ENCODE measurements at regions not wholly inside any gene's neighbourhood (a gene's known extent, or its start where the extent isn't known, plus 50 kb on each side); places are given as distances from the start of the nearest gene placed in this dataset.

DNA sequence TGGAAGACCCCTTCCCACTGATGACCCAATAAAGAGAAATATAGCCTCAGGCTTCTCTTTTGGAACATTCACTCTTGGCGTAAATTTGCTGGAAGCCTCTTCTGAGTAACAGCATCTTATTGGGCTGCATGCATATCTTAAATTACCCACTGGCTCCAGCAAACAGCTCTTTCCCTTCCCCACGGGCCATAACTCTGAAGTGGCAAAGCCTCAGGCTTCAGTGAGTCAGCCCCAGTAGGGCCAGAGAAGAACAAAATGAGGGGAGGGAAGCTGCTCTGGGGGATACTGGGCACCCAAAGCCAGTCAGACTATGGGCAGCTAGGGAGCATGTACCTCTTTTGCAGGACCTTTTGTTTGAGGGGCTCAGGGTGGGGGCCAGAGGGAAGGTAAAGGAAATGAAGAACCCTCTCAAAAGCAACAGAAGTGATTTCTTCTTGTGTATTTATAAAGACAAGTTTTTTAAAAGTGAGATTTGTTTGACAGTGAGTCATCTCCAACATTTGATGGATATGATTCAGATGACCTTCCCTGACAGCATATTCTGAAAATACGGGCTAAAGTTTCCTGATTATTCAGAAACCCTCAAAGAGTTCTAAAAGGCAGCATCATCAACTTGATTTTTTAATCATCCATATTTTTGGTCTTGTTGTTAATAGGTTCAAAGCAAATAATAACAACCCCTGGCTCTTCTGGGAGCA, 203.4 kb downstream of the KIF18A start:
- DNase-seq = no peak

DNA sequence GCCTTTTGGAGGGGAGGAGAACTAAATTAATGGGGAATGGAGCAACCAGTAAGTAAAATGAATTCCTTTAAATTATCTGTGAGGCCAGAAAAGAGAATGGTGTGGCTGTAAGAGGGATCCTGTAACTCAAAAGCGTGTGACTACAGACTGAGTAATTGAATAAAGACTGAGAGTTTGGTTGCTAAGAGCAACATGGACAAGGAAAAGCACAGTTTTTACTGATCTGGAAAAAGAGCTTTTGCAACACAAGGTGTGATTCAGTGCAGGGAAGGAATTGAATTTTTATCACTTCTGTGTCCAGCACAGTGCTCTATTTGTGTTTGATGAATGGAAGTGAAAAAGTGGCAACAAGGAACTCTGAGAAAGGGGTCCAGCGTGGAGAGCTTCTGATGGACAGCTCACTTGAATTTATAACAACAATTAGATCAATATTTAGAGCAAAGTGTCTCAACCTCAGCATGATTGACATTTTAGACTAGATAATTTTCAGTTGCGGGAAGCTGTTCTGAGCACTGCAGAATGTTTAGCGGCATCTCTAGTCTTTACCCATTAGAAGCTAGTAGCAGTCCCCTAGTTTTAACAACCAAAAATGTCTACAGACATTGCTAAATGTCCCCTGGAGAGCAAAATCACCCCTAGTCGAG, 202.8 kb upstream of the BDNF start:
- DNase-seq = no peak

DNA sequence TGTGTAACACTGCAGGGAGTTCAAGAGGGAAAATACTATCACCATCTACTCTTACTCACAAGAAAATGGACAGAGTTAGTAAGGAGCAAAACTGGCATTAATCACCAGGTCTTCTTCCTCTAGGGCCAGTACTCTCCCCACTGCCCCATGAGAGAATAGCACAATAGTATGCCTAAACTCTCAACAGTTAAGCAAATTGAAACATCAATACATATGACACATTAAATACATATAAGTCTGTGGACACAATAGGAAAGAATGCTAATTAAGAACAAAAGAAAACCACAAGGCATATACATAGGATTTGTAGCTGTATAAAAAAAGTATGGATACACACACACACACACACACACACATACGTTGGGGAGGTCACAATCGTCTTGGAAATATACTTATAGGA, 197.9 kb upstream of the BDNF start:
- DNase-seq = peak; percentile 27

DNA sequence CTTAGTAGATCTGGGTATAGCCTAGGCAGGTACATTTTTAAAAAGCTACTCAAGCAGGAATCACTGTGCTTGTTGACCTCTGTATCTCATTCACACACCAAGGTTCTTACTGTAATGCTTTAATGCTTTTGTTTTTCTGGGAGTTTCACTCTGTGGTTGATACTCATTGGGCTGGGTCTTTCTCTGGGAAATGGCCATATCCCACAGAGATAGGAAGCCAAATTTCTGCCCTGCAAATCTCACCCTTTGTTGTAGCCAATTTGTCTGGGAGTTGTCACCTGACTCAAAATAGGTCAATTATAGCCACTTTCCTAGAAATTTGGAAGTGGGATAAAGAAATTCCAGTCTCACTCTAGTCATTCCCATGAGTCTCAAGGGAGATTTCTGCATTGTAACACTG, 195.8 kb upstream of the BDNF start:
- no peak for DNase-seq

DNA sequence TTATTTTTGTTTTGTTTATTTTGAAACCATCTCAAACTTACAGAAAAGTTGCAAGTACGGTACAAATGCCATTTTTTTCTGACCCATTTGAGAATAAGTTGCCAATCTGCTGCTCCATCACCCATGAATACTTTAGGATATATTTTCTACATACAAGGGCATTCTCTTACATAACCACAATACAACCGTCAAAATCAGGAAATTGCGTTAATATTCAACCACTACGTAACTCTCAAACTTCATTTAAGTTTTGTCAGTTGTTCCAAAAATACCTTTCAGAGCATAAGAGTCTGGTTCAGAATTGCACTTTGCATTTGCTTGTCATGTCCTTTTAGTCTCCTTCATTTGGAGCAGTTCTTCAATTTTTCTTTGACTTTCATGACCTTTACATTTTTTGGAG, 194.3 kb upstream of the BDNF start:
- no peak for DNase-seq

DNA sequence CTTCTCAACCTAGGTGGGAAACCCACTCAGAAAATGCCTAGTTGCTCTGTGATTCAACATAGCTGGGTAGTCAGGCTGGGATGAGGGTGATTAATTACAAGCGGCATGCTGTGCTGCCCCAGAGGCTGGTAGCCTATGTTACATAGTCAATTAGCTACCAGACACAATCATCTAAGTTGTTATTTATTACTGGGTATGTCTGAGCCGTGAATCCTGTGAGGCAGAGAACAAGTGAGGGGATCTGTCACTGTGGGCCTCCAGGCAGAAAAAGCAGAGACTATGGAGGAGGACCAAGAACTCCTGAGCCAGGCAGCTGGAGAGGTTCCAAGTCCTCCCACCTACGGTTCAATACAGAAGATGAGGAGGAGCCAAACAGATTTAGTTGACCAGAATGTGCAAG, 186.6 kb upstream of the BDNF start:
- peak; percentile 68 for DNase-seq

DNA sequence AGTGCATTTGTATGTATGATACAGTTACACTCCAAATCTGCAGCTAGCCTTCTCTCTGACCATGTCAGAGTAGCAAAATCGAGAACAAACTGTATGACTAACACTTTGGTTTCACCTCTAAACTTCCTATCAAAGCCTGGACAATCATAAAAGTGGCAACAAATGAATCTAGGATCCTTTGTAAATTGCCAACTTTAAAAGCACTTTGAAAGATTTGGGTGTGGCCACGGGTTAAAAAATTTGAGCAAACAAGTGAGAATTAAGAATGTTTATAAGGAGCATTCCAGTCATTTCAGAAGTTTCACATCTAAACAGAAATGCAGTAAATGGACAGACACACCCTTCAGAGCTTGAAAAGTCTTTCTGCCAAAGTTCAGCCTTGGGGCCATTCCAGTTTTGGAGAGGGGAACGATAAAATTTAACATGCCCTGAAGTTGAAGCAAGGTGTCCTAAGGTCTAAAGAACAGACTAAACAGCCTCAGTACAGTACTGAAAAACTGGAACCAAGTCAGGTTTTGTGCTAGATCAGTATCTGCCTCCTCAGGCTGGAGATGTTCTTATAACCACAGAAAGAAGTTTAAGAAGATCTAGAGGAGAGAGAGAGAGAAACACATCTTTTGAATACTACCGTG, 181.9 kb upstream of the BDNF start:
- DNase-seq = no peak

DNA sequence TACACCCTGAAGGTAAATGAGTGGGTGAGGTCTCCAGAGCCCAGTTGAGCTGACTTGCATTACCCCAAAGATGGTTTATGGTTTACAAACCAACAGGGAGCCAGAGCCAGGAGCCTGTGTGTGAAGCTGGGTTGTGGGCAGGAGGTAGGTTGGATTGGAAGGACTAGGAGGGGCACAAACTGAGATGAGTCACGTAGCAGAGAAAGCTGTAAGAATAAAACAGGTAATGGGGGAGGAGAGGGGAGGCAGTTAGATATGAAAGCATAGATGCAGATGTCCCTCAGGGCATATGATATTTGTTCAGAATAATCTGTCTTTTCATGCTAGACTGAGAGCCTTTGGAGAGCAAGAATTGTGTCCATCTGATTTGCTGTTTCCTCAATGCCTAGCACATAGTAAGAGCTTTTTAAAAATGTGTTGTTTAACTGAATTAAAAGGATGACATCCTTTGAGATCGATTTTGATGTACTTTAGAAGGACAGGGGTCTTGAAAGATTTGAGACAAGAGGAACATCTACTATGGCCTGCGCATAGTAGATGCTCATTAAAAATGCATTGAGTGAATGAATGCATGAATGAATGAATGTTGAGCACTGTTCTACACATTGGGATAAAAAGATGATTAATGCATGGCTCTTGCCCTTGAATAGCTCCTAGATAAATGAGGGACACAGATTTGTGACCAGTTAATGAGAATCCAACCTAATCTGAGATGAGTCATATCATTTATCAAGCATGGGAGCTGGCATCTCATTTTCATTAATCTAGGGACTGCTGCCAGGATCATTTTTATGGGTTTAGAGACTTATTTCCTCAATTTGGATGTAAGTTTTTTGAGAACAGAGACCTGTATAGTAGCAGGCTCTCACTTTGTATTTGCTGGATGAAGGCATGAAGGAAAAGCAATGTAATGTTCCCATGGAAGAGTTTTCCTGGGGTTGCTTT, 175.8 kb upstream of the BDNF start:
- peak; percentile 75 for DNase-seq

DNA sequence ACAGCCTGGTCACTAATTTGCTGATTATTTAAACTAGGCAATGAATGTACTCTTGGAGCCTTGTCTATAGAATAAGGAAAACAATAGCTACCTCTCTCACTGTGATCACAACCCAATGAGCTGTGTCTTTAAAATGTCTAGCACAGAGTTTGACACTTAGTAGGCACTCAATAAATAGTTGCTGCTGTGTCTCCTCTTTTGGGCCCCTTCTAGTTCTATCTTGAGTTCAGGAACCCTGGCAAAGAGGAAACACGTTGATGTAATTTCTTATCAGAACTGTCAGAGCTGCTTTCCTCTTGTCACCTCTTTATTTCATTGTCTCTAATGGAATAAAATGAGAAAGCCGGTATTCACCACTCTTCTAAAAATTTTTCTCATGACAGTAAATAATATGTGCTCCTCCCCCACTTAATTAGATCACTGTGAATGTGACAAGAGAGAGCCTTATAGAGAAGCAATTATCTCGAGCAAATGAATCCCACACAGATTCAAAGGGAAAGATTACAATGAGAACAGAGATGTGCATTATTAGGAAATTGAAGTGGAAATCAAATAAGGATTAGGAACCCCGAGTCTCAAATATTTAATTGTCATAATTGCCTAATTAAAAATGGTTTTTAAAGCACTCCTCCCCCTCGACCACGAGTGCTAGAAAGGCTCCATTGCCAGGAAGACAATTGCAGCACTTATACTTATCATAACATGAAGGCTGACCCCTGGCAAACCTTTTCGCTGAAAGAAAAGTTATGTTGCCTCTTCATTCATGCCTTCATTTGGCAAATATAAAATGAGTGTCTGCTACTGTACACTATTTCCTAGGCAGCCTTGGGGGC, 175.0 kb upstream of the BDNF start:
- DNase-seq = peak; percentile 73

DNA sequence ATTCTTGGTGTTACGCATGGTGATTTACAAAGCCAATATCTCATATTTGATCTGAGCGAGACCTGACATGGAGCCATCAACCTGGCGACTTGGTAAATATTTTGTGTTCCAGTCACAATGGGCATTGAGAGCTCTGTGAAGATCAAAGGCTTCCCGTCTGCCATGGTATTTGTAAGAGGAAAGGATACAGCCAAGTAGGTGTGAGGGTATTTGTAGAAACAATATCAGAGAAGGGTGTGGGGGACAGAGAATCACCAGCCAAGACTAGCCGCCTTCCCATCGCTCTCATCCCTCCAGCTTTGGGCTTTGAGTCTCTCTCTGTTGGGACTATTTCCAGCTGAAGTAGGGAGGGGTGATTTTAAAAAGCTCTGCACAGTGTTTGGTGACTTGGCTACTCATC, 173.4 kb upstream of the BDNF start:
- peak; percentile 30 for DNase-seq

DNA sequence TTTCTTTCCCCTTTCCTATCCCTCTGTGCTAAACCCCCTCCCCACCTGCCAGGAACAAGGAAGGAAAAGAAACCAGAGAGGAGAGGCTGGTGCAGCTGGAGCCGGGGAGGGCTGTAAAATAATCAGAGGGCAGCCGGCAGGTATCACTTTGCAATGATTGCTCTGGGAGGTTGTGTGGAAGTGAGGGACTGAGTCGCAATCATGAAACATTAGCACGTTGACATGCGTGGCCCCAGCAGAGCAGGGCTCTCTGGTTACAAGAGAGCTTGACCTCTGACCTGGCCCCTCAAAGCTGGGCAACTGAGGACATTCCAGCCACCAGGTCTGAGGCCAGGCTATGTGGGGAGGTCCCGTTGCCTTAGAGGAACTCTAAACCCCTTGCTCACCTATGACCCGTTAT, 170.8 kb upstream of the BDNF start:
- DNase-seq = no peak

DNA sequence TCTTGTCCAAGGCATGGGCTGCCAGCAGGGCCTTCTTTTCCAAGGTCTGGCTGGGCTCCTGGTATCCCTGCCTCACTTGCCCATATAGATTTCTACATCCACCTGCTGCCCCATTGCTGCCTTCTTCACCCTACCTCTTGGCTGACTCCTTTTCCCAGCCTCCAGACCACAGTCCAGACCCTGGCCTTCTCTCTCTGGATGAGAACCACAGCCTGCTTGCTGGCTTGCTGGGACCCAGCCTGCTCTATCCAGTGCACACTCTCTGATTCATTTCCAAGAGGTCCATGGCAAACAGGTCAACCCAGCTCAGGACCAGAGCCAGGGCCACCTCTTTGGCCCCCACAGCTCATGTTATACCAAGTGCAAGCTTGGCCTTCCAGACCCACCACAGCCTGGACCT, 169.4 kb upstream of the BDNF start:
- no peak for DNase-seq

DNA sequence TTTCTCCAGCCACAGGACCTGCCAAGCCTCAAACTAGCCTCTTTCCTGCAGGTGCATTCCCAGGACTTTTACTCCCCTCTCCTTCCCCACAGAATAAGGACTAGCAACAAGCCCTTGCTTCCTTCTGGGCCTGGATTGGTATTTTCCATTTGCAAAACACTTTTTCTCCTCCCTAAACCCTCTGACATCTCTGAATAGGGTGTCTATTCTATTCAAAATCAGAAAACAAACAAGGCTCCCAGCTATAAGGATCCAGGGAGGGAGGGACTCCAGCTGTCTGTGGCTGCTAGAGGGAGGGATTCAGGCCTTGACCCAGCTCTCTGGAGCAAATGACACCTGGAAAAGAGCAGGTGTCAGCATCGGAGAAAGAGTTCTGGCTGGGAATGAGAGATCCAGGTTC, 168.5 kb upstream of the BDNF start:
- DNase-seq = peak; percentile 50

DNA sequence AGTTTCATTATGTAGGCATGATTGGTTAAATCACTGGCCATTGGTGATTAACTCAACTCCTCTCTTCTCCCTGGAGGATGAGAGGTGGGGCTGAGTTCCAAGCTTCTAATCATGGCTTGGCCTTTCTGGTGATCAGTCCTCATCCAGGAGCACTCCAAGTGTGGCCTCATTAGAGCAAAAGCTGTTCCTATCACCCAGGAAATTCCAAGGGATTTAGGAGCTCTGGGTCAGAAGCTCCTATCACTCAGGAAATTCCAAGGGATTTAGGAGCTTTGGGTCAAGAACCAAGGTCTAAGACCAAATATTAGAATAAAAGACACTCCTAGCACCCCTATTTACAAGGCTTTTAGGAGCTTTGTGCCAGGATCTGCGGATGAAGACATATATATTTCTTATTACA, 168.0 kb upstream of the BDNF start:
- no peak for DNase-seq

DNA sequence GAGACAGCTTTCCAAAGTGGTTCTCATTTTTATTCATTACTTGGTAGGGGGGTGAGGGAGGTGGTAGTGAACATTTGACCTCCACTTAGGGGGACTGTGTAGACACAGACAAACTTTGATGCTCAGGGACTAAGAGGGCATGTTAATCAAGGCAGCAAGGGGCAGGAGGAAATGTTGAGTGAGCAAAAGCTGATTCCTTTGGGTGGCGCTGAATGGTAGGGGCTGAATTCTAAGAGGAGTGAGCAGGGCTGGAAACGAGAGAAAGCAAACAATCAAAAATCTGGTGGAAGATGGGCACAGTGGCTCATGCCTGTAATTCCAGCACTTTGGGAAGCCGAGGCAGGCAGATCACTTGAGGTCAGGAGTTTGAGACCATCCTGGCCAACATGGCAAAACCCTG, 164.8 kb upstream of the BDNF start:
- no peak for DNase-seq

DNA sequence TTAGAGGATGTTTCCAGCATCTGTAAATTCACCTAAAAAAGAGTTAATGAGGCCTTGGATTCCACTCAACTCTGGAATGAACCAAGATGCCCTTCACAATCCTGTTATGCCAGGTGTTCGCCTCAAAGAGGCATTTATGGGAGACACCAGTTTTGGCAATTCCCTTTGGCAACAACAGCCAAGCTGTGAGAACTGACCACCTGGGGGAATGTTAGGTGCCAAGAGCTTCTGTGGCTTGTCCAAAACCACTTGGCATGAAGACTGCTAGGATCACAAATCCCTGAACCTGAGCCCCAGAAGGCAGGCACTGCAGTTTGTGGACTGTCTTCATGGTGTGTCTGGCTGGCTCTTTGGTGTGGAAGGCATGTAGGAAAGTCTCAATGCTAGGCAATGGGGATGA, 164.4 kb upstream of the BDNF start:
- no peak for DNase-seq

DNA sequence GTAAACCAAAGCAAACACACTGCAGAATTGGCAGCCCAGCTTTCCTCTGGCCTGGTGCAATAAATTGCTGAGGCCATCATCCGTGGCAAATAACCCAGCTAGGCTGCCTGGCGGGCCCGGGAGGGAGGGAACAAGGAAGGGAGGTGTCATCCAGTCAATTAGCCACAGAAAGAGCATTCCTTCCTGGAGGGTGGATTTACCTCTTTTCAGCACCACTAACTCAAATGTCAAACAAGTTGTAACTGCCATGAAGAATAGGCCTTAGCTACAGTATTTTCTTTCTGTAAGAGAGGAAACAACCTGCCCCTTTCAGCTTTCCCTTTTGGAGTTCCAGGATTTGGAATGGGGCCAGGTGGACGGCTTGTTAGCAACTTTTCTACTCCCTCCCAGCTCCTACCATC, 163.8 kb upstream of the BDNF start:
- DNase-seq = peak; percentile 63

DNA sequence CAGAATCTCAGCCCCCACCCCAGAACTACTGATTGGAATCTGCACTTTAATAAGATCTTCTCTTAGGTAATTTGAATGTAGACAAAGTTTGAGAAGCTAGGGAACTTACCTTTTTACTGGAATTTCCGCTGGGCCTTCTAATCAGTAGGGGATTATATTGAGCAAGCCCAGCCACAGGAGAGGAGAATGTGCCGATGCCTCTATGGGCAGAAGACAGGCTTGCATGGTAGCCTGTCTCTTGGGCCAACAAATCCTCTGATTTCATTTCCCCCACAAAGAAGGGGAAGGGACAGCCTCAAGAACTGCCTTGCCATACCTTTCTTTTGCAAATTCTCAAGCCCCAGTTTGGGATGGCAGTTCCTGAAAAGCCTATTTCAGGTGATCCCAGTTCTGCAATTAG, 163.4 kb upstream of the BDNF start:
- DNase-seq = no peak

DNA sequence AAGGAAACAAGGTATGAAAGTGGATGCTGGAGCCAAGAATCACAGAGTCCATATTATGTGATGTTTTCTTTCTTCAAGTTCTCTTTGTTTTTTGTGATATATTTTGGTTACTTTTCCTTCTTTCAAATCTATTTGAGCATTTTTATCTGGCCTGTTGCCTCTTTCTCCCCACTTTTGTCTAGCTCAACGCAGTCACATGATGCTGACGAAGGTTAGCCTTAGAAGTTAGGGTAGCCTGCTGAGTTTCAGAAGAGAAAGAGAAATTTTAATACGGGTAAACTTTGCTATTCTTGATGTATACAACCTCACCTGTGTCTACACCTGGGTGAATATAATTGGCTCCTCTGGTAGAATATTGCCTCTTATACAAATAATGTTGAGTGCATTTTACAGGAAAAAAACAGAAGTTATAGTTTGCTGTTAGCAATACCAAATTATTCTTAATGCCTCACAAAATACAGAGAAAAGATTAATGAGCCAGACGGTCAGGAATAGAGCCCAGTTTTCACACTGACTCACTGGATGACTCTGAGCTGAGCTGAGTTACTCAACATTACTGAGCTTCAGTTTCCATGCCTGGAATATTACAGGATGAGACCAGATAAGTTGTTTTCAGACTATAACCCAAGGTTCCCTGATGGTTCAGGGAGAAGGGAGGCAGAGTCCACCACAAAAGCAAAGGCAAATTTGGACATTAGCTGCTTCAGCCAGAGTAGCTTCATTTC, 161.6 kb upstream of the BDNF start:
- no peak for DNase-seq

DNA sequence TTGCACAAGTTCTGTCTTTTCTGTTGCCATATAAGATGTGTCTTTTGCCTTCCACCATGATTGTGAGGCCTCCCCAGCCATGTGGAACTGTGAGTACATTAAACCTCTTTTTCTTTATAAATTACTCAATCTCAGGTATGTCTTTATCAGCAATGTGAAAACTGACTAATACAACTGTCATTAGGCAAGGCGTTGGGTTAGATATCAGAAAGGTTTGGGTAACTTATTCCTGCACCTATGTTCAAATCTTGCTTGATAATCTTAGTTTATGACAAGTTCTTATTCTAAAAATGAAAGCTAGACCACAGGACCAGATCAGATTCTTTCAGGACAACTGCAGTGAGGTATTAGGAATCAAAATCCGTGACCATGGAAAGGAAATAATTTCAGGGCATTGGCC, 160.6 kb upstream of the BDNF start:
- no peak for DNase-seq

DNA sequence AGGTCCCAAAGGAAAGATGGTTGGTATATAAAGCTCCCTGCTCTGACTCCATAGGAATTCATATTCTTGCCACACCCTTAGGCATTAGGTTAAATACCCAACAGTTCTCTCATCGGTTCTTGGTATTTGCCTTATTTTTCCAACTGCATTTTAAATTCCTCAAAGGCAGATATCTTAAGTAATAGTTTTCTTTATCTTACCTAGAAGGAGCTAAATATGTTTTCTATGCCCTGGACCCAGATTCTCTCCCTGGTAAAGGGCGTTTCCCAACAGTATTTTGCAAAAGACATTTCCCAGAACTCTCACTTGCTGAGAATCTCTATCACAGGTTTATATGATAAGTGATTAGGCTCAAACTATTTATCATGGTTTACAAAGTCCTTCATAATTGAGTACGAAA, 158.6 kb upstream of the BDNF start:
- DNase-seq = no peak

DNA sequence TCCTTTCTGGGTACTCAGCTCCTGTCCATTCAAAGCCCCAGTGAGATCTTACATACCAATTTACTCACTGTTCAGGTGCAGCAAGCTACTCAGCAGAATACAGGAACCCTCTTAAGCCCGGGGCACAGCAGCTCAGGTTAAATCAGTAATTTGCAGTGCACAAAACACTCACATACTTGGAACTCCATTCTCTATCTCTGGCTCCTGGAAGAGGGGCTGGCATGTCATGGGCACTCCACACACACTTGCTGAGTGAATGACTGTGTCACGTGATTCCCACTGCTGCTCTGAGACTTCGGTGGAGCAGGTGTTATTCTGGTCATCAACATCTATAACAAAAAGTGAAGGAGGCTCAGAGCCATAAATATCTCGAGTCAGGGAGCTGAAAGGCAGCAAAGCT, 157.3 kb upstream of the BDNF start:
- no peak for DNase-seq
